Smooth muscle cell (in vitro differentiated cells): ENCODE measurements at regions not wholly inside any gene's neighbourhood (a gene's known extent, or its start where the extent isn't known, plus 50 kb on each side); places are given as distances from the start of the nearest gene placed in this dataset.
"Not testable (repeated sequence)": the region's sequence is repeated elsewhere in the genome, so short reads cannot be mapped to it uniquely, and the experiment has no call there.

ENCODE experiments used
- DNase-seq: peaks from one replicate; lab custom pipeline; 2025; ENCODE audit not compliant: unreplicated experiment; lab: John Stamatoyannopoulos, UW
- H2AFZ ChIP-seq: fragments of 200-600 bp; sonication (generic); 2 replicates; pipeline ENCODE4 v1.6.0; 2016; ENCODE audit warnings: antibody characterized with exemption, low read depth, mild to moderate bottlenecking
- H3F3A ChIP-seq: fragments of 200-600 bp; sonication (generic); 2 replicates; pipeline ENCODE4 v1.6.0; 2017; ENCODE audit warnings: antibody characterized with exemption, low read depth
- H3K27ac ChIP-seq: fragments of 200-600 bp; sonication (generic); 2 replicates; pipeline ENCODE4 v1.5.1; 2016; ENCODE audit warnings: low read depth, mild to moderate bottlenecking
- H3K27me3 ChIP-seq: fragments of 200-600 bp; sonication (generic); 2 replicates; pipeline ENCODE4 v1.6.1; 2016; ENCODE audit warnings: low read depth, mild to moderate bottlenecking
- H3K36me3 ChIP-seq: fragments of 200-600 bp; sonication (generic); 2 replicates; pipeline ENCODE4 v1.5.1; 2016; ENCODE audit warnings: low read depth
- H3K4me1 ChIP-seq: fragments of 200-600 bp; sonication (generic); 2 replicates; pipeline ENCODE4 v1.5.1; 2016; ENCODE audit warnings: low read depth
- H3K4me2 ChIP-seq: fragments of 200-600 bp; sonication (generic); 2 replicates; pipeline ENCODE4 v1.6.0; 2016; ENCODE audit warnings: mild to moderate bottlenecking
- H3K4me3 ChIP-seq: fragments of 200-600 bp; sonication (generic); 2 replicates; pipeline ENCODE4 v1.5.1; 2016; ENCODE audit warnings: mild to moderate bottlenecking
- H3K79me2 ChIP-seq: fragments of 200-600 bp; sonication (generic); 2 replicates; pipeline ENCODE4 v1.6.0; 2016; ENCODE audit warnings: low read depth, mild to moderate bottlenecking
- H3K9ac ChIP-seq: fragments of 200-600 bp; sonication (generic); 2 replicates; pipeline ENCODE4 v1.6.0; 2016; ENCODE audit warnings: low read depth
- H3K9me3 ChIP-seq: fragments of 200-600 bp; sonication (generic); replicated peaks from 2 replicates; pipeline ENCODE4 v1.5.1; 2016; ENCODE audit warnings: low read depth
- H4K20me1 ChIP-seq: fragments of 200-600 bp; sonication (generic); 2 replicates; pipeline ENCODE4 v1.6.0; 2016; ENCODE audit warnings: low read depth
- CTCF ChIP-seq: fragments of 200-600 bp; sonication (generic); IDR thresholded peaks from 2 replicates; pipeline ENCODE4 v1.5.1; 2017; ENCODE audit warnings: borderline replicate concordance, mild to moderate bottlenecking, antibody characterized with exemption; ENCODE audit not compliant: insufficient read depth, poor library complexity, severe bottlenecking
- WGBS: methylation state at CpG from one replicate; pipeline ENCODE4 v1.1.7; 2016; ENCODE audit warnings: low lambda C conversion rate; 5-methylcytosine and 5-hydroxymethylcytosine counted together

GRCh38 chr16:21525956-21526922 lies 73.1 kb upstream of the METTL9 start:
- not testable (repeated sequence) for H3K79me2 ChIP-seq, H2AFZ ChIP-seq, H3K36me3 ChIP-seq, H3F3A ChIP-seq, H3K4me2 ChIP-seq, DNase-seq, H3K27me3 ChIP-seq, H3K27ac ChIP-seq, H3K9ac ChIP-seq, H3K9me3 ChIP-seq, H3K4me3 ChIP-seq, H4K20me1 ChIP-seq
- 89% methylated on average over 20 of the region's 21 CpGs for WGBS
- peaks cover 14% of the 10 kb centered on the region for H3K4me1 ChIP-seq

GRCh38 chr16:21526923-21527807 lies 72.2 kb upstream of the METTL9 start:
- TF ChIP-seq CTCF: no peak
- H3K4me2 ChIP-seq: no peak overlapping the region
- DNase-seq: no peak
- no peak overlapping the region for H3K9ac ChIP-seq
- no peaks in the 10 kb centered on the region for H3K9me3 ChIP-seq
- H4K20me1 ChIP-seq: no peaks in the 10 kb centered on the region
- no peaks in the 10 kb centered on the region for H3K36me3 ChIP-seq
- WGBS: 84% methylated on average over 20 of the region's 20 CpGs
- H3K79me2 ChIP-seq: no peaks in the 10 kb centered on the region
- no peak overlapping the region for H3K4me3 ChIP-seq
- no peak overlapping the region for H2AFZ ChIP-seq
- H3K27ac ChIP-seq: no peak overlapping the region
- H3F3A ChIP-seq: no peaks in the 10 kb centered on the region
- H3K27me3 ChIP-seq: no peaks in the 10 kb centered on the region
- peaks cover 10% of the 10 kb centered on the region for H3K4me1 ChIP-seq

GRCh38 chr16:21529060-21529658 lies 70.2 kb upstream of the METTL9 start:
- H3K4me2 ChIP-seq, H3K9ac ChIP-seq, H3K4me1 ChIP-seq, H3K9me3 ChIP-seq, H2AFZ ChIP-seq, H3K27me3 ChIP-seq, H3K36me3 ChIP-seq, H3K27ac ChIP-seq, H3K4me3 ChIP-seq, DNase-seq, H3K79me2 ChIP-seq, H4K20me1 ChIP-seq, H3F3A ChIP-seq: not testable (repeated sequence)
- WGBS: 88% methylated on average over 14 of the region's 14 CpGs

GRCh38 chr16:21530729-21531383 lies 68.5 kb upstream of the METTL9 start:
- not testable (repeated sequence) for DNase-seq, H2AFZ ChIP-seq, H3K36me3 ChIP-seq, H3K4me1 ChIP-seq, H3K4me3 ChIP-seq, H3K79me2 ChIP-seq, H4K20me1 ChIP-seq, H3K9ac ChIP-seq, H3K9me3 ChIP-seq, H3K4me2 ChIP-seq, H3K27me3 ChIP-seq, H3K27ac ChIP-seq, H3F3A ChIP-seq
- WGBS: 83% methylated on average over 8 of the region's 8 CpGs

- not testable (repeated sequence) for H3F3A ChIP-seq, H3K79me2 ChIP-seq, H3K4me3 ChIP-seq, H2AFZ ChIP-seq, H4K20me1 ChIP-seq, DNase-seq, H3K27ac ChIP-seq, H3K36me3 ChIP-seq, H3K27me3 ChIP-seq, H3K9ac ChIP-seq, H3K4me1 ChIP-seq, H3K4me2 ChIP-seq, H3K9me3 ChIP-seq
- 95% methylated on average over 7 of the region's 7 CpGs for WGBS
Observed at GRCh38 chr16:21532996-21533395, 66.4 kb upstream of the METTL9 start.

- not testable (repeated sequence) for H3K9me3 ChIP-seq, H3K27ac ChIP-seq, H4K20me1 ChIP-seq, H3K4me2 ChIP-seq, H3F3A ChIP-seq, H3K4me3 ChIP-seq, H3K4me1 ChIP-seq, H3K9ac ChIP-seq, H2AFZ ChIP-seq, H3K27me3 ChIP-seq, H3K79me2 ChIP-seq, DNase-seq, H3K36me3 ChIP-seq
- WGBS: 96% methylated on average over 10 of the region's 10 CpGs
Observed at GRCh38 chr16:21533474-21533873, 65.9 kb upstream of the METTL9 start.

- not testable (repeated sequence) for DNase-seq
Observed at GRCh38 chr16:21534561-21534960, 64.8 kb upstream of the METTL9 start.

More at GRCh38 chr16:21534561-21534960, 64.8 kb upstream of the METTL9 start:
- H3K9ac ChIP-seq, H3K79me2 ChIP-seq, H3K4me1 ChIP-seq, H2AFZ ChIP-seq, H3K27ac ChIP-seq, H3F3A ChIP-seq, H3K36me3 ChIP-seq, H3K4me3 ChIP-seq, H4K20me1 ChIP-seq, H3K9me3 ChIP-seq, H3K27me3 ChIP-seq, H3K4me2 ChIP-seq: not testable (repeated sequence)
- WGBS: 91% methylated on average over 7 of the region's 7 CpGs
